ENCODE measurements at regions not wholly inside any gene's neighbourhood (a gene's known extent, or its start where the extent isn't known, plus 50 kb on each side); places are given as distances from the start of the nearest gene placed in this dataset.

GRCh38 chr2:207225773-207226172, 60.0 kb upstream of the KLF7 start:
- TF ChIP-seq TEAD4 (IDR thresholded peaks at IDR 0.05): no peak
- no peak for TF ChIP-seq MAX (IDR thresholded peaks at IDR 0.05)
- TF ChIP-seq YY1 (IDR thresholded peaks at IDR 0.05; ENCODE audit: low read depth): no peak
- no peak for TF ChIP-seq REST (IDR thresholded peaks at IDR 0.05; ENCODE audit: low read depth)
- TF ChIP-seq EP300 (IDR thresholded peaks at IDR 0.05; ENCODE audit: borderline replicate concordance): no peak
- TF ChIP-seq TCF12 (IDR thresholded peaks at IDR 0.05; ENCODE audit: low read depth): no peak
- TF ChIP-seq FOXM1 (IDR thresholded peaks at IDR 0.05; ENCODE audit: borderline replicate concordance, low read depth): no peak
- TF ChIP-seq EGR1 (IDR thresholded peaks at IDR 0.05): no peak
- TF ChIP-seq NFIC (IDR thresholded peaks at IDR 0.05): no peak
- no peak for TF ChIP-seq RAD21 (IDR thresholded peaks at IDR 0.05; ENCODE audit: low read depth)
- no peak for TF ChIP-seq ZBTB7A (IDR thresholded peaks at IDR 0.05; ENCODE audit: low read depth)
- no peak for TF ChIP-seq CEBPB (IDR thresholded peaks at IDR 0.05)
- no peak for TF ChIP-seq TAF1 (IDR thresholded peaks at IDR 0.05; ENCODE audit: low read depth)
- TF ChIP-seq CREB1 (IDR thresholded peaks at IDR 0.05; ENCODE audit: low read depth): no peak
- TF ChIP-seq USF1 (IDR thresholded peaks at IDR 0.05): no peak

GRCh38 chr2:207226243-207226642, 60.5 kb upstream of the KLF7 start:
- TF ChIP-seq TEAD4 (IDR thresholded peaks at IDR 0.05) (no peak), TAF1 (IDR thresholded peaks at IDR 0.05; ENCODE audit: low read depth) (no peak), MAX (IDR thresholded peaks at IDR 0.05) (no peak), CEBPB (IDR thresholded peaks at IDR 0.05) (no peak), RAD21 (IDR thresholded peaks at IDR 0.05; ENCODE audit: low read depth) (no peak), EGR1 (IDR thresholded peaks at IDR 0.05) (no peak), REST (IDR thresholded peaks at IDR 0.05; ENCODE audit: low read depth) (no peak), CREB1 (IDR thresholded peaks at IDR 0.05; ENCODE audit: low read depth) (no peak), NFIC (IDR thresholded peaks at IDR 0.05) (no peak), TCF12 (IDR thresholded peaks at IDR 0.05; ENCODE audit: low read depth) (no peak), ZBTB7A (IDR thresholded peaks at IDR 0.05; ENCODE audit: low read depth) (no peak)

- no peak for TF ChIP-seq CREB1 (IDR thresholded peaks at IDR 0.05; ENCODE audit: low read depth)
- no peak for TF ChIP-seq TCF12 (IDR thresholded peaks at IDR 0.05; ENCODE audit: low read depth)
- TF ChIP-seq MAX (IDR thresholded peaks at IDR 0.05): no peak
- TF ChIP-seq RAD21 (IDR thresholded peaks at IDR 0.05; ENCODE audit: low read depth): no peak
- no peak for TF ChIP-seq REST (IDR thresholded peaks at IDR 0.05; ENCODE audit: low read depth)
- TF ChIP-seq TAF1 (IDR thresholded peaks at IDR 0.05; ENCODE audit: low read depth): no peak
- no peak for TF ChIP-seq USF1 (IDR thresholded peaks at IDR 0.05)
- no peak for TF ChIP-seq CEBPB (IDR thresholded peaks at IDR 0.05)
- no peak for TF ChIP-seq EGR1 (IDR thresholded peaks at IDR 0.05)
- no peak for TF ChIP-seq NFIC (IDR thresholded peaks at IDR 0.05)
- no peak for TF ChIP-seq TEAD4 (IDR thresholded peaks at IDR 0.05)
- no peak for TF ChIP-seq ZBTB7A (IDR thresholded peaks at IDR 0.05; ENCODE audit: low read depth)
- TF ChIP-seq FOXM1 (IDR thresholded peaks at IDR 0.05; ENCODE audit: borderline replicate concordance, low read depth): no peak
- TF ChIP-seq YY1 (IDR thresholded peaks at IDR 0.05; ENCODE audit: low read depth): no peak
- no peak for TF ChIP-seq EP300 (IDR thresholded peaks at IDR 0.05; ENCODE audit: borderline replicate concordance)
These were observed 60.9 kb upstream of the KLF7 start for GRCh38 chr2:207226671-207227061.

GRCh38 chr2:207227062-207227748, 61.5 kb upstream of the KLF7 start:
- no peak for TF ChIP-seq EP300 (IDR thresholded peaks at IDR 0.05; ENCODE audit: borderline replicate concordance)
- TF ChIP-seq REST (IDR thresholded peaks at IDR 0.05; ENCODE audit: low read depth): no peak
- no peak for TF ChIP-seq NFIC (IDR thresholded peaks at IDR 0.05)
- no peak for TF ChIP-seq MAX (IDR thresholded peaks at IDR 0.05)
- TF ChIP-seq ZBTB7A (IDR thresholded peaks at IDR 0.05; ENCODE audit: low read depth): no peak
- no peak for TF ChIP-seq CEBPB (IDR thresholded peaks at IDR 0.05)
- TF ChIP-seq TCF12 (IDR thresholded peaks at IDR 0.05; ENCODE audit: low read depth): no peak
- TF ChIP-seq USF1 (IDR thresholded peaks at IDR 0.05): no peak
- no peak for TF ChIP-seq YY1 (IDR thresholded peaks at IDR 0.05; ENCODE audit: low read depth)
- no peak for TF ChIP-seq FOXM1 (IDR thresholded peaks at IDR 0.05; ENCODE audit: borderline replicate concordance, low read depth)
- no peak for TF ChIP-seq EGR1 (IDR thresholded peaks at IDR 0.05)
- no peak for TF ChIP-seq TEAD4 (IDR thresholded peaks at IDR 0.05)
- no peak for TF ChIP-seq RAD21 (IDR thresholded peaks at IDR 0.05; ENCODE audit: low read depth)
- no peak for TF ChIP-seq TAF1 (IDR thresholded peaks at IDR 0.05; ENCODE audit: low read depth)
- no peak for TF ChIP-seq CREB1 (IDR thresholded peaks at IDR 0.05; ENCODE audit: low read depth)

Data from Ishikawa (cell line).